ENCODE measurements at regions not wholly inside any gene's neighbourhood (a gene's known extent, or its start where the extent isn't known, plus 50 kb on each side); places are given as distances from the start of the nearest gene placed in this dataset.

DNA sequence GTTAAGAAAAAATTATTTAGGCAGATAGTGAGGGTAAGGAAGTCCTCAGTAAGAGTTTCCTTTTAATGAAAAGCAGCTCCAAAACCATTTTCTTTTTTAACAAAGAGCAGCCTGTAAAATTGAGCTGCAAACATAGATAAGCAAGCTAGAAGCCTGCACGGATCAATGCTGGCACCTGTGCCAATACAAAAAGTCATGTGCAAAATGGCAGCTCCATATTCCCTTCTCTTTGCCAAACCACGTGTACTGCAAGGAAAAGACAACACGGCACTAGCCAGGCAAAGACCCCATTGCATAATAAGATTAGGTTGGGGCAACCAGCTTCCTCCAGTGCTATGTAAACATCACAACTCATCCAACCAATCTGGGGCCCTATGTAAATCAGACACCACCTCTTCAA, 268.4 kb upstream of the INTU start:
- DNase-seq (ENCODE audit: low spot score), result no peak
- TF ChIP-seq, protein P1, sequence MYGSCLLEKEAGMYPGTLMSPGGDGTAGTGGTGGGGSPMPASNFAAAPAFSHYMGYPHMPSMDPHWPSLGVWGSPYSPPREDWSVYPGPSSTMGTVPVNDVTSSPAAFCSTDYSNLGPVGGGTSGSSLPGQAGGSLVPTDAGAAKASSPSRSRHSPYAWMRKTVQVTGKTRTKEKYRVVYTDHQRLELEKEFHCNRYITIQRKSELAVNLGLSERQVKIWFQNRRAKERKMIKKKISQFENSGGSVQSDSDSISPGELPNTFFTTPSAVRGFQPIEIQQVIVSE (CRISPR knock-in tag; IDR thresholded peaks at IDR 0.05; ENCODE audit: borderline replicate concordance), result no peak
- no peak for TF ChIP-seq ZNF423 (CRISPR knock-in tag; IDR thresholded peaks at IDR 0.05)
- no peak for TF ChIP-seq GTF2I (CRISPR knock-in tag; conservative IDR thresholded peaks at IDR 0.05)
- no peak for TF ChIP-seq ATF1 (CRISPR knock-in tag; IDR thresholded peaks at IDR 0.05)
- no peak for TF ChIP-seq CREM (CRISPR knock-in tag; IDR thresholded peaks at IDR 0.05)
- no peak for TF ChIP-seq FOXJ3 (CRISPR knock-in tag; IDR thresholded peaks at IDR 0.05; ENCODE audit: borderline replicate concordance)
- TF ChIP-seq, protein P2, sequence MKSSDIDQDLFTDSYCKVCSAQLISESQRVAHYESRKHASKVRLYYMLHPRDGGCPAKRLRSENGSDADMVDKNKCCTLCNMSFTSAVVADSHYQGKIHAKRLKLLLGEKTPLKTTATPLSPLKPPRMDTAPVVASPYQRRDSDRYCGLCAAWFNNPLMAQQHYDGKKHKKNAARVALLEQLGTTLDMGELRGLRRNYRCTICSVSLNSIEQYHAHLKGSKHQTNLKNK (CRISPR knock-in tag; IDR thresholded peaks at IDR 0.05), result no peak
- TF ChIP-seq SMAD3 (CRISPR knock-in tag; IDR thresholded peaks at IDR 0.05; ENCODE audit: borderline replicate concordance), result no peak
- TF ChIP-seq, protein P3, sequence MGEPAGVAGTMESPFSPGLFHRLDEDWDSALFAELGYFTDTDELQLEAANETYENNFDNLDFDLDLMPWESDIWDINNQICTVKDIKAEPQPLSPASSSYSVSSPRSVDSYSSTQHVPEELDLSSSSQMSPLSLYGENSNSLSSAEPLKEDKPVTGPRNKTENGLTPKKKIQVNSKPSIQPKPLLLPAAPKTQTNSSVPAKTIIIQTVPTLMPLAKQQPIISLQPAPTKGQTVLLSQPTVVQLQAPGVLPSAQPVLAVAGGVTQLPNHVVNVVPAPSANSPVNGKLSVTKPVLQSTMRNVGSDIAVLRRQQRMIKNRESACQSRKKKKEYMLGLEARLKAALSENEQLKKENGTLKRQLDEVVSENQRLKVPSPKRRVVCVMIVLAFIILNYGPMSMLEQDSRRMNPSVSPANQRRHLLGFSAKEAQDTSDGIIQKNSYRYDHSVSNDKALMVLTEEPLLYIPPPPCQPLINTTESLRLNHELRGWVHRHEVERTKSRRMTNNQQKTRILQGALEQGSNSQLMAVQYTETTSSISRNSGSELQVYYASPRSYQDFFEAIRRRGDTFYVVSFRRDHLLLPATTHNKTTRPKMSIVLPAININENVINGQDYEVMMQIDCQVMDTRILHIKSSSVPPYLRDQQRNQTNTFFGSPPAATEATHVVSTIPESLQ (CRISPR knock-in tag; IDR thresholded peaks at IDR 0.05), result no peak
- TF ChIP-seq, protein P4, sequence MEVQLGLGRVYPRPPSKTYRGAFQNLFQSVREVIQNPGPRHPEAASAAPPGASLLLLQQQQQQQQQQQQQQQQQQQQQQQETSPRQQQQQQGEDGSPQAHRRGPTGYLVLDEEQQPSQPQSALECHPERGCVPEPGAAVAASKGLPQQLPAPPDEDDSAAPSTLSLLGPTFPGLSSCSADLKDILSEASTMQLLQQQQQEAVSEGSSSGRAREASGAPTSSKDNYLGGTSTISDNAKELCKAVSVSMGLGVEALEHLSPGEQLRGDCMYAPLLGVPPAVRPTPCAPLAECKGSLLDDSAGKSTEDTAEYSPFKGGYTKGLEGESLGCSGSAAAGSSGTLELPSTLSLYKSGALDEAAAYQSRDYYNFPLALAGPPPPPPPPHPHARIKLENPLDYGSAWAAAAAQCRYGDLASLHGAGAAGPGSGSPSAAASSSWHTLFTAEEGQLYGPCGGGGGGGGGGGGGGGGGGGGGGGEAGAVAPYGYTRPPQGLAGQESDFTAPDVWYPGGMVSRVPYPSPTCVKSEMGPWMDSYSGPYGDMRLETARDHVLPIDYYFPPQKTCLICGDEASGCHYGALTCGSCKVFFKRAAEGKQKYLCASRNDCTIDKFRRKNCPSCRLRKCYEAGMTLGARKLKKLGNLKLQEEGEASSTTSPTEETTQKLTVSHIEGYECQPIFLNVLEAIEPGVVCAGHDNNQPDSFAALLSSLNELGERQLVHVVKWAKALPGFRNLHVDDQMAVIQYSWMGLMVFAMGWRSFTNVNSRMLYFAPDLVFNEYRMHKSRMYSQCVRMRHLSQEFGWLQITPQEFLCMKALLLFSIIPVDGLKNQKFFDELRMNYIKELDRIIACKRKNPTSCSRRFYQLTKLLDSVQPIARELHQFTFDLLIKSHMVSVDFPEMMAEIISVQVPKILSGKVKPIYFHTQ (CRISPR knock-in tag; IDR thresholded peaks at IDR 0.05), result no peak
- TF ChIP-seq ZNF671 (CRISPR knock-in tag; IDR thresholded peaks at IDR 0.05), result no peak
- no peak for TF ChIP-seq GRHL2 (CRISPR knock-in tag; IDR thresholded peaks at IDR 0.05; ENCODE audit: insufficient replicate concordance, severe bottlenecking)
- no peak for TF ChIP-seq IRF2 (CRISPR knock-in tag; IDR thresholded peaks at IDR 0.05; ENCODE audit: borderline replicate concordance, low read depth)
- TF ChIP-seq, protein P5, sequence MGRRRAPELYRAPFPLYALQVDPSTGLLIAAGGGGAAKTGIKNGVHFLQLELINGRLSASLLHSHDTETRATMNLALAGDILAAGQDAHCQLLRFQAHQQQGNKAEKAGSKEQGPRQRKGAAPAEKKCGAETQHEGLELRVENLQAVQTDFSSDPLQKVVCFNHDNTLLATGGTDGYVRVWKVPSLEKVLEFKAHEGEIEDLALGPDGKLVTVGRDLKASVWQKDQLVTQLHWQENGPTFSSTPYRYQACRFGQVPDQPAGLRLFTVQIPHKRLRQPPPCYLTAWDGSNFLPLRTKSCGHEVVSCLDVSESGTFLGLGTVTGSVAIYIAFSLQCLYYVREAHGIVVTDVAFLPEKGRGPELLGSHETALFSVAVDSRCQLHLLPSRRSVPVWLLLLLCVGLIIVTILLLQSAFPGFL (CRISPR knock-in tag; IDR thresholded peaks at IDR 0.05; ENCODE audit: borderline replicate concordance), result no peak
- TF ChIP-seq, protein P6, sequence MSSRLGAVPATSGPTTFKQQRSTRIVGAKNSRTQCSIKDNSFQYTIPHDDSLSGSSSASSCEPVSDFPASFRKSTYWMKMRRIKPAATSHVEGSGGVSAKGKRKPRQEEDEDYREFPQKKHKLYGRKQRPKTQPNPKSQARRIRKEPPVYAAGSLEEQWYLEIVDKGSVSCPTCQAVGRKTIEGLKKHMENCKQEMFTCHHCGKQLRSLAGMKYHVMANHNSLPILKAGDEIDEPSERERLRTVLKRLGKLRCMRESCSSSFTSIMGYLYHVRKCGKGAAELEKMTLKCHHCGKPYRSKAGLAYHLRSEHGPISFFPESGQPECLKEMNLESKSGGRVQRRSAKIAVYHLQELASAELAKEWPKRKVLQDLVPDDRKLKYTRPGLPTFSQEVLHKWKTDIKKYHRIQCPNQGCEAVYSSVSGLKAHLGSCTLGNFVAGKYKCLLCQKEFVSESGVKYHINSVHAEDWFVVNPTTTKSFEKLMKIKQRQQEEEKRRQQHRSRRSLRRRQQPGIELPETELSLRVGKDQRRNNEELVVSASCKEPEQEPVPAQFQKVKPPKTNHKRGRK (CRISPR knock-in tag; IDR thresholded peaks at IDR 0.05; ENCODE audit: borderline replicate concordance), result no peak
- TF ChIP-seq, protein P7, sequence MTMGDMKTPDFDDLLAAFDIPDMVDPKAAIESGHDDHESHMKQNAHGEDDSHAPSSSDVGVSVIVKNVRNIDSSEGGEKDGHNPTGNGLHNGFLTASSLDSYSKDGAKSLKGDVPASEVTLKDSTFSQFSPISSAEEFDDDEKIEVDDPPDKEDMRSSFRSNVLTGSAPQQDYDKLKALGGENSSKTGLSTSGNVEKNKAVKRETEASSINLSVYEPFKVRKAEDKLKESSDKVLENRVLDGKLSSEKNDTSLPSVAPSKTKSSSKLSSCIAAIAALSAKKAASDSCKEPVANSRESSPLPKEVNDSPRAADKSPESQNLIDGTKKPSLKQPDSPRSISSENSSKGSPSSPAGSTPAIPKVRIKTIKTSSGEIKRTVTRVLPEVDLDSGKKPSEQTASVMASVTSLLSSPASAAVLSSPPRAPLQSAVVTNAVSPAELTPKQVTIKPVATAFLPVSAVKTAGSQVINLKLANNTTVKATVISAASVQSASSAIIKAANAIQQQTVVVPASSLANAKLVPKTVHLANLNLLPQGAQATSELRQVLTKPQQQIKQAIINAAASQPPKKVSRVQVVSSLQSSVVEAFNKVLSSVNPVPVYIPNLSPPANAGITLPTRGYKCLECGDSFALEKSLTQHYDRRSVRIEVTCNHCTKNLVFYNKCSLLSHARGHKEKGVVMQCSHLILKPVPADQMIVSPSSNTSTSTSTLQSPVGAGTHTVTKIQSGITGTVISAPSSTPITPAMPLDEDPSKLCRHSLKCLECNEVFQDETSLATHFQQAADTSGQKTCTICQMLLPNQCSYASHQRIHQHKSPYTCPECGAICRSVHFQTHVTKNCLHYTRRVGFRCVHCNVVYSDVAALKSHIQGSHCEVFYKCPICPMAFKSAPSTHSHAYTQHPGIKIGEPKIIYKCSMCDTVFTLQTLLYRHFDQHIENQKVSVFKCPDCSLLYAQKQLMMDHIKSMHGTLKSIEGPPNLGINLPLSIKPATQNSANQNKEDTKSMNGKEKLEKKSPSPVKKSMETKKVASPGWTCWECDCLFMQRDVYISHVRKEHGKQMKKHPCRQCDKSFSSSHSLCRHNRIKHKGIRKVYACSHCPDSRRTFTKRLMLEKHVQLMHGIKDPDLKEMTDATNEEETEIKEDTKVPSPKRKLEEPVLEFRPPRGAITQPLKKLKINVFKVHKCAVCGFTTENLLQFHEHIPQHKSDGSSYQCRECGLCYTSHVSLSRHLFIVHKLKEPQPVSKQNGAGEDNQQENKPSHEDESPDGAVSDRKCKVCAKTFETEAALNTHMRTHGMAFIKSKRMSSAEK (CRISPR knock-in tag; IDR thresholded peaks at IDR 0.05; ENCODE audit: borderline replicate concordance), result no peak
- TF ChIP-seq OVOL2 (CRISPR knock-in tag; IDR thresholded peaks at IDR 0.05; ENCODE audit: borderline replicate concordance), result no peak
- TF ChIP-seq, protein P8, sequence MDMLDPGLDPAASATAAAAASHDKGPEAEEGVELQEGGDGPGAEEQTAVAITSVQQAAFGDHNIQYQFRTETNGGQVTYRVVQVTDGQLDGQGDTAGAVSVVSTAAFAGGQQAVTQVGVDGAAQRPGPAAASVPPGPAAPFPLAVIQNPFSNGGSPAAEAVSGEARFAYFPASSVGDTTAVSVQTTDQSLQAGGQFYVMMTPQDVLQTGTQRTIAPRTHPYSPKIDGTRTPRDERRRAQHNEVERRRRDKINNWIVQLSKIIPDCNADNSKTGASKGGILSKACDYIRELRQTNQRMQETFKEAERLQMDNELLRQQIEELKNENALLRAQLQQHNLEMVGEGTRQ (CRISPR knock-in tag; IDR thresholded peaks at IDR 0.05), result no peak
- no peak for TF ChIP-seq NFYB (CRISPR knock-in tag; conservative IDR thresholded peaks at IDR 0.05; ENCODE audit: low read depth)
- no peak for ATAC-seq
- POLR2A ChIA-PET, result no interaction called here
- Mint-ChIP-seq H3K36me3 (no peaks in the 10 kb centered on the region), H3K4me3 (no peak overlapping the region), H3K27ac (no peak overlapping the region), H3K9me3 (0 out of 2 replicates have a peak, but pooled peaks cover 3% of the 10 kb centered on the region), H3K4me1 (0 out of 2 replicates have a peak, but pooled peaks cover 3% of the 10 kb centered on the region), H3K27me3 (ENCODE audit: low read depth) (no peaks in the 10 kb centered on the region)
- CTCF ChIA-PET, result no interaction called here
